ENCODE measurements at regions not wholly inside any gene's neighbourhood (a gene's known extent, or its start where the extent isn't known, plus 50 kb on each side); places are given as distances from the start of the nearest gene placed in this dataset.

- DNase-seq: no peak
Observed at GRCh38 chr2:102968375-102968774, 206.5 kb downstream of the TMEM182 start.

GRCh38 chr2:102971701-102972100 lies 209.9 kb downstream of the TMEM182 start:
- no peak for DNase-seq

- DNase-seq: peak; percentile 8
Observed at GRCh38 chr2:102975996-102976975, 214.5 kb downstream of the TMEM182 start.

GRCh38 chr2:102977426-102978090 lies 215.7 kb downstream of the TMEM182 start:
- no peak for DNase-seq

GRCh38 chr2:102978091-102978490 lies 216.3 kb downstream of the TMEM182 start:
- no peak for DNase-seq

- DNase-seq: no peak
Observed at GRCh38 chr2:102979429-102979828, 217.6 kb downstream of the TMEM182 start.

- DNase-seq: no peak
Observed at GRCh38 chr2:102983786-102984185, 222.0 kb downstream of the TMEM182 start.

- DNase-seq: peak; percentile 46
Observed at GRCh38 chr2:102986826-102987490, 225.1 kb downstream of the TMEM182 start.

- DNase-seq: no peak
Observed at GRCh38 chr2:102992607-102993006, 230.8 kb downstream of the TMEM182 start.

- no peak for DNase-seq
Observed at GRCh38 chr2:102999958-103000357, 238.1 kb downstream of the TMEM182 start.

- DNase-seq: no peak
Observed at GRCh38 chr2:103002954-103003353, 241.1 kb downstream of the TMEM182 start.

GRCh38 chr2:103003750-103004260 lies 242.0 kb downstream of the TMEM182 start:
- DNase-seq: no peak

GRCh38 chr2:103004426-103004942 lies 242.7 kb downstream of the TMEM182 start:
- no peak for DNase-seq

GRCh38 chr2:103005393-103005792 lies 243.6 kb downstream of the TMEM182 start:
- DNase-seq: no peak

GRCh38 chr2:103007086-103007485 lies 245.3 kb downstream of the TMEM182 start:
- DNase-seq: no peak

GRCh38 chr2:103008586-103008985 lies 246.8 kb downstream of the TMEM182 start:
- no peak for DNase-seq

- DNase-seq: no peak
Observed at GRCh38 chr2:103009871-103010270, 248.0 kb downstream of the TMEM182 start.

- no peak for DNase-seq
Observed at GRCh38 chr2:103010306-103010705, 248.5 kb downstream of the TMEM182 start.

- DNase-seq: no peak
Observed at GRCh38 chr2:103010751-103011150, 248.9 kb downstream of the TMEM182 start.

- DNase-seq: no peak
Observed at GRCh38 chr2:103012590-103012989, 250.8 kb downstream of the TMEM182 start.

- no peak for DNase-seq
Observed at GRCh38 chr2:103025056-103025455, 263.2 kb downstream of the TMEM182 start.

- DNase-seq: no peak
Observed at GRCh38 chr2:103028181-103028580, 266.4 kb downstream of the TMEM182 start.
